Esophagus squamous epithelium (tissue), 4 donors: ENCODE measurements at regions not wholly inside any gene's neighbourhood (a gene's known extent, or its start where the extent isn't known, plus 50 kb on each side); places are given as distances from the start of the nearest gene placed in this dataset.

Experiments used
- POLR2A ChIP-seq, 4 donors: fragments of 450-650 bp; IDR thresholded peaks; one replicate each; pipeline ENCODE4 v1.6.1; 2017; ENCODE audit warnings: antibody characterized with exemption in 4 of 4, mild to moderate bottlenecking in 4 of 4, moderate library complexity in 3 of 4
- TF ChIP-seq, protein P1 (sequence below), 6 experiments: fragments of 450-650 bp in 4 of 6; fragments of 200-600 bp in 2 of 6; sonication (generic) in 2 of 6; IDR thresholded peaks; one replicate each; pipeline ENCODE4 v1.5.1; 2016 to 2019; ENCODE audit warnings: antibody characterized with exemption in 6 of 6, mild to moderate bottlenecking in 4 of 6, moderate library complexity in 4 of 6

DNA sequence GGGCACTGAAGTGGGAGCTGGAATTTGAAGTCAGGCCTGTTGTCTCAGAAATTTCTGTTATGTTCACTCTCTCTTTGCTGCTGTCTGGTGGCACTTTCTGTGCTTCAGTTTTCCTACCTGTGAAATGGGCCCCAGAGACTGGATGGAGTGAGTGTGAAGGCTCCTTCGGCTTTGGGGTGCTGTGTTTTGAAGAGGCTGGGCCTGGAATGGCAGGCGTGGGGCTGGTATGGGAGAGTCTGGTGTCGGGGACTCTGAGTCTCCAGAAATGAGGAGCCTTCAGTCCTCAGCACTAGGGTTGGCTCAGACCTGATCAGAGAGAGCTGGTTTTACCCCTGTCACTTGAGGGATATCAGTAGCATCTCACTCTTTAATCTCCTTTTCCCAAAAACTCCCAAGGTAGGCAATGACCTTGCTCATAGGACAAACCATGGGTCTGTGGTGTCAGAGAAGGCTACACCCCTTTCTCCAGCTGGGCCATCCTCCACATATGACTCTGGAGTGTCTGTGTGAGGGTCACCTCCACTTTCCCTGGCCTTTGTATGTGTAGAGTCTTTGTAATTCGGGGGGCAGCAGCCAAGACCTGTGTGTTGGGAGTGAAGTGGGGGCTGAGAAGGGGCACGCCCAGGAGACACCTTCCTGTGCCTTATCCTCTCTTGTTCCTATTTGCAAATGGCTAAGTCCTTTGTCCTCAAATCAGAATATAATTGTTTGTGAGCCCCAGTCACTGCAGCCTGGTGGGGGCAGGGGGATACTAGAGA, 279.9 kb downstream of the PTPRU start:
- TF ChIP-seq, protein P1, sequence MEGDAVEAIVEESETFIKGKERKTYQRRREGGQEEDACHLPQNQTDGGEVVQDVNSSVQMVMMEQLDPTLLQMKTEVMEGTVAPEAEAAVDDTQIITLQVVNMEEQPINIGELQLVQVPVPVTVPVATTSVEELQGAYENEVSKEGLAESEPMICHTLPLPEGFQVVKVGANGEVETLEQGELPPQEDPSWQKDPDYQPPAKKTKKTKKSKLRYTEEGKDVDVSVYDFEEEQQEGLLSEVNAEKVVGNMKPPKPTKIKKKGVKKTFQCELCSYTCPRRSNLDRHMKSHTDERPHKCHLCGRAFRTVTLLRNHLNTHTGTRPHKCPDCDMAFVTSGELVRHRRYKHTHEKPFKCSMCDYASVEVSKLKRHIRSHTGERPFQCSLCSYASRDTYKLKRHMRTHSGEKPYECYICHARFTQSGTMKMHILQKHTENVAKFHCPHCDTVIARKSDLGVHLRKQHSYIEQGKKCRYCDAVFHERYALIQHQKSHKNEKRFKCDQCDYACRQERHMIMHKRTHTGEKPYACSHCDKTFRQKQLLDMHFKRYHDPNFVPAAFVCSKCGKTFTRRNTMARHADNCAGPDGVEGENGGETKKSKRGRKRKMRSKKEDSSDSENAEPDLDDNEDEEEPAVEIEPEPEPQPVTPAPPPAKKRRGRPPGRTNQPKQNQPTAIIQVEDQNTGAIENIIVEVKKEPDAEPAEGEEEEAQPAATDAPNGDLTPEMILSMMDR (IDR thresholded peaks at IDR 0.05), result no peak
- TF ChIP-seq POLR2A (IDR thresholded peaks at IDR 0.05), result no peak
